MCF 10A (cell line): ENCODE measurements at regions not wholly inside any gene's neighbourhood (a gene's known extent, or its start where the extent isn't known, plus 50 kb on each side); places are given as distances from the start of the nearest gene placed in this dataset.

Experiments
- BruUV-seq: library from RNA; stranded (reverse); fragments of 400-500 nt; replicated peaks from 2 replicates; lab custom pipeline; 2021; lab: Mats Ljungman, UMichigan
- CTCF ChIA-PET: fragments of 300-600 bp; sonication (Branson Sonifier 250); formaldehyde crosslinking; extraction: SDS; loops from one replicate; lab custom pipeline; 2021; ENCODE audit warnings: antibody characterized with exemption, inconsistent platforms; lab: Yijun Ruan, JAX
- POLR2A ChIA-PET: fragments of 300-600, 350-650 bp; sonication (Branson Sonifier 250); formaldehyde crosslinking; extraction: SDS; loops from one replicate; lab custom pipeline; 2020; ENCODE audit warnings: antibody characterized with exemption, inconsistent platforms; lab: Yijun Ruan, JAX
- DNase-seq: peaks from one replicate; pipeline ENCODE4 v3.0.0-alpha.2; 2018; ENCODE audit not compliant: unreplicated experiment
- H3K27ac Mint-ChIP-seq: one replicate; pipeline ENCODE4 v1.8.0; 2022; ENCODE audit warnings: mild to moderate bottlenecking, low read depth, mixed read lengths; ENCODE audit not compliant: unreplicated experiment
- H3K27me3 Mint-ChIP-seq: one replicate; pipeline ENCODE4 v1.8.0; 2022; ENCODE audit warnings: mixed read lengths; ENCODE audit not compliant: insufficient read depth, unreplicated experiment
- H3K36me3 Mint-ChIP-seq: one replicate; pipeline ENCODE4 v1.8.0; 2022; ENCODE audit warnings: mild to moderate bottlenecking, moderate library complexity, mixed read lengths; ENCODE audit not compliant: insufficient read depth, unreplicated experiment
- H3K4me1 Mint-ChIP-seq: one replicate; pipeline ENCODE4 v1.8.0; 2022; ENCODE audit warnings: mixed read lengths; ENCODE audit not compliant: insufficient read depth, unreplicated experiment
- H3K4me3 Mint-ChIP-seq: one replicate; pipeline ENCODE4 v1.8.0; 2022; ENCODE audit warnings: mild to moderate bottlenecking, moderate library complexity, mixed read lengths; ENCODE audit not compliant: unreplicated experiment
- H3K9me3 Mint-ChIP-seq: one replicate; pipeline ENCODE4 v1.8.0; 2022; ENCODE audit warnings: mixed read lengths; ENCODE audit not compliant: unreplicated experiment
- intact Hi-C: fragments of 100-400 bp; cut with micrococcal nuclease; formaldehyde crosslinking; loops from 2 replicates; pipeline ENCODE4 v1.14.1; 2022
- TF ChIP-seq, protein P1 (sequence below): fragments of 200-600 bp; IDR thresholded peaks from one replicate; pipeline ENCODE4 v1.8.0; 2022; ENCODE audit warnings: antibody characterized with exemption, mild to moderate bottlenecking; ENCODE audit not compliant: unreplicated experiment

- intact Hi-C loops, result no loop called here
- ChIA-PET POLR2A (interaction anchor here (0.6 kb wide), 1 partner anchor 13 kb away, joined by 3 read pairs; no protein-coding TSS in a partner anchor), CTCF (interaction anchor here (0.7 to 1.3 kb wide), 4 partner anchors 11 to 613 kb away, joined by 3 to 6 read pairs (median 4); no protein-coding TSS in a partner anchor)
Measured at GRCh38 chr3:126257174-126257573, 76.8 kb upstream of the ALDH1L1 start.

DNA sequence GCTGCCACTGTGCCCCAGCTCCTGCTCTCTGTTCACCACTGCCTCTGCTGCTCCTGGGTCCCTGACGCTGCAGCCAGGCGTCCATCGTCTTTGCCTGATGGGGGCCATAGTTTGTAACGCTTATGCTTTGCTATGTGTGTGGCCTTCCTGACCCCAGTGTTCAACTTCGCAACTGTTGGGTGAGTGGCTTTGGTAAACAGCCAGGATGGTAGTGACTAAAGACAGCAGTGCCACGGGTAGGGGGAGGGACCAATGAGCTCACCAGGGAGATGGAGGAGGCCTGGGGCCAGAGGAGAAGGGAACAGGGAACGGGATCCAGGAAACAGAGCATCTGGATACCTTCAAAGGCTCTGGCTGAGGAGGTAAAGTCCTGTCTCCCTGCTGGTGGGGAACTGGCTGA lies 75.9 kb upstream of the ALDH1L1 start:
- intact Hi-C loops, result no loop called here
- Mint-ChIP-seq H3K27ac (no peak overlapping the region), H3K4me1 (peaks cover 12% of the 10 kb centered on the region), H3K36me3 (peaks cover 6% of the 10 kb centered on the region), H3K27me3 (no peaks in the 10 kb centered on the region), H3K4me3 (no peak overlapping the region), H3K9me3 (no peaks in the 10 kb centered on the region)
- no TSS peak for BruUV-seq
- DNase-seq, result no peak
- CTCF ChIA-PET, result interaction anchor here (0.7 to 0.9 kb wide), 2 partner anchors 13 to 134 kb away, joined by 3 read pairs; no protein-coding TSS in a partner anchor
- POLR2A ChIA-PET, result no interaction called here
- TF ChIP-seq, protein P1, sequence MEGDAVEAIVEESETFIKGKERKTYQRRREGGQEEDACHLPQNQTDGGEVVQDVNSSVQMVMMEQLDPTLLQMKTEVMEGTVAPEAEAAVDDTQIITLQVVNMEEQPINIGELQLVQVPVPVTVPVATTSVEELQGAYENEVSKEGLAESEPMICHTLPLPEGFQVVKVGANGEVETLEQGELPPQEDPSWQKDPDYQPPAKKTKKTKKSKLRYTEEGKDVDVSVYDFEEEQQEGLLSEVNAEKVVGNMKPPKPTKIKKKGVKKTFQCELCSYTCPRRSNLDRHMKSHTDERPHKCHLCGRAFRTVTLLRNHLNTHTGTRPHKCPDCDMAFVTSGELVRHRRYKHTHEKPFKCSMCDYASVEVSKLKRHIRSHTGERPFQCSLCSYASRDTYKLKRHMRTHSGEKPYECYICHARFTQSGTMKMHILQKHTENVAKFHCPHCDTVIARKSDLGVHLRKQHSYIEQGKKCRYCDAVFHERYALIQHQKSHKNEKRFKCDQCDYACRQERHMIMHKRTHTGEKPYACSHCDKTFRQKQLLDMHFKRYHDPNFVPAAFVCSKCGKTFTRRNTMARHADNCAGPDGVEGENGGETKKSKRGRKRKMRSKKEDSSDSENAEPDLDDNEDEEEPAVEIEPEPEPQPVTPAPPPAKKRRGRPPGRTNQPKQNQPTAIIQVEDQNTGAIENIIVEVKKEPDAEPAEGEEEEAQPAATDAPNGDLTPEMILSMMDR, result no peak

More at GRCh38 chr3:126257174-126257573, 76.8 kb upstream of the ALDH1L1 start:
- TF ChIP-seq, protein P1, result no peak
- DNase-seq, result no peak
- Mint-ChIP-seq H3K4me3 (no peak overlapping the region), H3K4me1 (peaks cover 19% of the 10 kb centered on the region), H3K27ac (no peak overlapping the region), H3K9me3 (no peaks in the 10 kb centered on the region), H3K36me3 (peaks cover 6% of the 10 kb centered on the region), H3K27me3 (no peaks in the 10 kb centered on the region)
- BruUV-seq, result no TSS peak

DNA sequence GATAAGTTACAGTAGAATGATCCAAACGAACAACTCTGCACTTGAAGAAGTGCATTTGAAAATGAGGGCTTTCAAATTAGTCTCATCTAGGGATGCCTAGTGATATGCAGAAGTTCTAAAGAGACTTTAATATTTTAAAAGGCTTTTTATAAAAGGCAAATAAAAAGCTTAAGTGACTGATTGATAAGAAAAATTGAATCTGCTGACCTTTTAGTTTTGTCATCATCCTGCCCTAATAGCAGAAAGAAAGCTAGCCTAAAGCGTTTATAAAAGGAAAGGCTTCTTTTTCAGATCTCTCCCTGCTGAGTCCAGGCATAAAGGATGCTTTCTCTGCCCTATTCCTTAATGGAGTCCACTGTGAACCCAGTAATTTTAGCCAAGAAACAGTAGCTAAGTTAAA lies 72.7 kb upstream of the ALDH1L1 start:
- POLR2A ChIA-PET, result interaction anchor here (0.6 kb wide), 1 partner anchor 169 kb away, joined by 3 read pairs; no protein-coding TSS in a partner anchor
- Mint-ChIP-seq H3K36me3 (no peaks in the 10 kb centered on the region), H3K27me3 (no peaks in the 10 kb centered on the region), H3K9me3 (peaks cover 1% of the 10 kb centered on the region), H3K27ac (no peak overlapping the region), H3K4me3 (no peak overlapping the region), H3K4me1 (no peaks in the 10 kb centered on the region)
- intact Hi-C loops, result no loop called here
- BruUV-seq, result no TSS peak
- TF ChIP-seq, protein P1, result no peak
- DNase-seq, result no peak
- CTCF ChIA-PET, result interaction anchor here (0.6 to 1.0 kb wide), 3 partner anchors 92 to 136 kb away, joined by 3 to 4 read pairs (median 4); no protein-coding TSS in a partner anchor

DNA sequence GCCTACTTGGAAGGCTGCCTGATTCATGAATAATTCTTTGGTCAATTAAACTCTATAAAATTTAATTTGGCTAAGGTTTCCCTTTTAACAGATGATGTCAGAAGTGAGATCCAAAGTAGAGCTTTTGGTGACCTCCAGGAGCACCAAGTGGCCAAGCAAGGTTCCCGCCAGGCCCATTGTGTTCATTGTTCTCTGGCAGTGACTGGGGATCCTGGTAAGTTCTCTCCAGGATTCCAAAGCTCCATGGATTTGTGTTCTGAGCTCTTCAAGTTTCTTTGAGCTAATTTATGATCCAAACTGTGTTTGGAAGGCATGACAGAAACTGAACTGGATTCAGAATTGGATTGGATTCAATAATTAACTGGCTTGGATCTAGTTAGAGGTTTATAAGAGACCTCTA lies 72.0 kb upstream of the ALDH1L1 start:
- DNase-seq, result no peak
- Mint-ChIP-seq H3K4me3 (no peak overlapping the region), H3K9me3 (peaks cover 8% of the 10 kb centered on the region), H3K27ac (no peak overlapping the region), H3K36me3 (no peaks in the 10 kb centered on the region), H3K27me3 (no peaks in the 10 kb centered on the region), H3K4me1 (no peaks in the 10 kb centered on the region)
- intact Hi-C loops, result no loop called here
- ChIA-PET CTCF (interaction anchor here (1.0 kb wide), 2 partner anchors 13 to 118 kb away, joined by 4 to 5 read pairs; no protein-coding TSS in a partner anchor), POLR2A (no interaction called here)
- TF ChIP-seq, protein P1, result no peak
- BruUV-seq, result no TSS peak
